Fibroblast of skin of left biceps (primary cell): ENCODE measurements at regions not wholly inside any gene's neighbourhood (a gene's known extent, or its start where the extent isn't known, plus 50 kb on each side); places are given as distances from the start of the nearest gene placed in this dataset.

Source experiments
- DNase-seq, 2 experiments: peaks; one replicate each; pipeline ENCODE4 v3.0.0-alpha.2; 2013; ENCODE audit warnings: low read depth in 2 of 2

- no peak for DNase-seq
Measured at GRCh38 chr17:71966055-71966454, 154.8 kb upstream of the SOX9 start.

- DNase-seq = no peak
Measured at GRCh38 chr17:71966459-71967313, 154.1 kb upstream of the SOX9 start.

GRCh38 chr17:71969500-71969899, 151.3 kb upstream of the SOX9 start:
- DNase-seq = no peak

GRCh38 chr17:71970312-71970711, 150.5 kb upstream of the SOX9 start:
- DNase-seq = no peak

GRCh38 chr17:71974051-71974450, 146.8 kb upstream of the SOX9 start:
- DNase-seq = no peak

GRCh38 chr17:71975331-71975801, 145.5 kb upstream of the SOX9 start:
- peak in 1 of 2 experiments; percentile 15 for DNase-seq

- DNase-seq = peak; percentile 53 to 61
Measured at GRCh38 chr17:71976011-71976649, 144.7 kb upstream of the SOX9 start.

- no peak for DNase-seq
Measured at GRCh38 chr17:71978435-71978834, 142.4 kb upstream of the SOX9 start.

GRCh38 chr17:71980171-71980570, 140.6 kb upstream of the SOX9 start:
- no peak for DNase-seq

GRCh38 chr17:71983828-71984227, 137.0 kb upstream of the SOX9 start:
- no peak for DNase-seq

GRCh38 chr17:71985111-71986039, 135.4 kb upstream of the SOX9 start:
- DNase-seq = no peak

- DNase-seq = no peak
Measured at GRCh38 chr17:71986886-71987285, 133.9 kb upstream of the SOX9 start.

- DNase-seq = no peak
Measured at GRCh38 chr17:71987634-71988033, 133.2 kb upstream of the SOX9 start.

- no peak for DNase-seq
Measured at GRCh38 chr17:71989117-71989516, 131.7 kb upstream of the SOX9 start.

GRCh38 chr17:71993363-71993762, 127.5 kb upstream of the SOX9 start:
- DNase-seq = no peak

GRCh38 chr17:71995590-71995989, 125.2 kb upstream of the SOX9 start:
- no peak for DNase-seq

GRCh38 chr17:72004011-72004427, 116.8 kb upstream of the SOX9 start:
- DNase-seq = peak; percentile 44 to 45

- DNase-seq = peak; percentile 70
Measured at GRCh38 chr17:72004611-72005331, 116.0 kb upstream of the SOX9 start.

GRCh38 chr17:72005332-72006163, 115.3 kb upstream of the SOX9 start:
- DNase-seq = no peak

GRCh38 chr17:72008236-72008876, 112.5 kb upstream of the SOX9 start:
- peak; percentile 33 to 41 for DNase-seq
